BE2C (cell line): ENCODE measurements at regions not wholly inside any gene's neighbourhood (a gene's known extent, or its start where the extent isn't known, plus 50 kb on each side); places are given as distances from the start of the nearest gene placed in this dataset.

Experiments used
- DNase-seq: peaks from one replicate; pipeline ENCODE4 v3.0.0-alpha.2; 2020
- H3K27me3 ChIP-seq: fragments of 250-450 bp; sonication (Bioruptor Pico); 2 replicates; pipeline ENCODE4 v1.5.1; 2020; ENCODE audit warnings: mild to moderate bottlenecking
- H3K36me3 ChIP-seq: fragments of 250-450 bp; sonication (Bioruptor Pico); 2 replicates; pipeline ENCODE4 v1.5.1; 2020; ENCODE audit warnings: mild to moderate bottlenecking
- H3K4me1 ChIP-seq: fragments of 250-450 bp; sonication (Bioruptor Pico); 2 replicates; pipeline ENCODE4 v1.5.1; 2020
- H3K4me3 ChIP-seq: 2 replicates; pipeline ENCODE4 v1.5.1; 2011; ENCODE audit warnings: low read depth, low read length
- H3K9me3 ChIP-seq: fragments of 250-450 bp; sonication (Bioruptor Pico); 2 replicates; pipeline ENCODE4 v1.5.1; 2020
- CTCF ChIP-seq: IDR thresholded peaks from 2 replicates; pipeline ENCODE4 v1.5.1; 2012; ENCODE audit warnings: mild to moderate bottlenecking, low read depth, low read length

- no peaks in the 10 kb centered on the region for H3K9me3 ChIP-seq
- H3K36me3 ChIP-seq = no peaks in the 10 kb centered on the region
- H3K4me1 ChIP-seq = no peaks in the 10 kb centered on the region
- no peak for TF ChIP-seq CTCF
- no peak for DNase-seq
- no peak overlapping the region for H3K4me3 ChIP-seq
- no peaks in the 10 kb centered on the region for H3K27me3 ChIP-seq
These were observed 286.7 kb upstream of the IRX4 start for GRCh38 chr5:2169430-2169808.

- Histone ChIP-seq H3K4me3 (no peak overlapping the region), H3K27me3 (no peaks in the 10 kb centered on the region), H3K36me3 (no peaks in the 10 kb centered on the region), H3K9me3 (no peaks in the 10 kb centered on the region; the same call in 1 of the 2 replicates), H3K4me1 (no peaks in the 10 kb centered on the region)
- no peak for TF ChIP-seq CTCF
- DNase-seq = no peak
These were observed 286.1 kb upstream of the IRX4 start for GRCh38 chr5:2168601-2169429.

- TF ChIP-seq CTCF = no peak
- no peak for DNase-seq
- H3K27me3 ChIP-seq = no peaks in the 10 kb centered on the region
- no peaks in the 10 kb centered on the region for H3K4me1 ChIP-seq
- no peaks in the 10 kb centered on the region for H3K36me3 ChIP-seq
- H3K4me3 ChIP-seq = no peak overlapping the region
- H3K9me3 ChIP-seq = no peaks in the 10 kb centered on the region; the same call in 1 of the 2 replicates
These were observed 284.9 kb upstream of the IRX4 start for GRCh38 chr5:2167671-2168070.

- no peak for TF ChIP-seq CTCF
- Histone ChIP-seq H3K4me3 (no peak overlapping the region), H3K9me3 (no peaks in the 10 kb centered on the region; the same call in 1 of the 2 replicates), H3K27me3 (no peaks in the 10 kb centered on the region), H3K36me3 (no peaks in the 10 kb centered on the region), H3K4me1 (no peaks in the 10 kb centered on the region)
- no peak for DNase-seq
These were observed 284.3 kb upstream of the IRX4 start for GRCh38 chr5:2166979-2167377.

- TF ChIP-seq CTCF = no peak
- Histone ChIP-seq H3K9me3 (no peaks in the 10 kb centered on the region; the same call in 1 of the 2 replicates), H3K4me3 (no peak overlapping the region), H3K4me1 (no peaks in the 10 kb centered on the region), H3K27me3 (no peaks in the 10 kb centered on the region), H3K36me3 (no peaks in the 10 kb centered on the region)
- no peak for DNase-seq
These were observed 283.7 kb upstream of the IRX4 start for GRCh38 chr5:2166306-2166978.
